ENCODE measurements at regions not wholly inside any gene's neighbourhood (a gene's known extent, or its start where the extent isn't known, plus 50 kb on each side); places are given as distances from the start of the nearest gene placed in this dataset.

DNA sequence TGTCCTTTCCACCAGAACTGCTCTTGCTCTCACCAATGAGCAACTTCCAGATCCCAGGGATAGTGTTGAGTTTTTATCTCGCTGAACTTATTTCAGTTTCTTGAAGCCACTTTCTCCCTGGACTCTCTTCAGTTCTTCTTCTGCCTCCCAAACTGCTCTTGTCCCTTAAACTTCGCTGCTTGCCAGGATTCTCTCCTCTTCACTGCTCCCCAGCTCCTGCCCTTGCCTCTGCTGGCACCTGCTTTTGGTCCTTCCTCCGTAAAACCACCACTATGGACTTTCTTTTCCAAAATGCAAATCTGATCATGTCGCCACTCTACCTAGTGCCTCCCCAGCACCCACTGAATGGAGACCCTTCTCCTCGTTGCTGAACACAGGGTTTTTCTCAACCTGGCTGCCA is 92.8 kb upstream of the PALS2 start:
- no peak for ATAC-seq
- POLR2A ChIA-PET: no interaction called here
- Histone ChIP-seq H3K9me3 (replicated peaks; ENCODE audit: control insufficient read depth, insufficient read depth, low read length) (no peaks in the 10 kb centered on the region), H3K4me3 (no peak overlapping the region), H3K27ac (ENCODE audit: control insufficient read depth, insufficient read depth) (no peak overlapping the region), H2AFZ (ENCODE audit: control insufficient read depth, low read depth, low read length) (no peak overlapping the region), H3K79me2 (ENCODE audit: control insufficient read depth, insufficient read depth, low read length) (no peaks in the 10 kb centered on the region), H3K4me1 (ENCODE audit: control insufficient read depth, insufficient read depth, low read length) (no peaks in the 10 kb centered on the region), H3K27me3 (replicated peaks in 1 of 2; ENCODE audit: control insufficient read depth in 2 of 2, insufficient read depth in 2 of 2, low read length in 1 of 2) (no peaks in the 10 kb centered on the region), H3K4me2 (ENCODE audit: control insufficient read depth, insufficient read depth) (no peak overlapping the region), H3K9ac (ENCODE audit: control insufficient read depth, insufficient read depth, low read length) (no peak overlapping the region), H4K20me1 (ENCODE audit: control insufficient read depth, insufficient read depth) (no peaks in the 10 kb centered on the region), H3K36me3 (ENCODE audit: control insufficient read depth in 2 of 2, insufficient read depth in 2 of 2, low read length in 1 of 2) (no peaks in the 10 kb centered on the region)
- TF ChIP-seq, protein P1, sequence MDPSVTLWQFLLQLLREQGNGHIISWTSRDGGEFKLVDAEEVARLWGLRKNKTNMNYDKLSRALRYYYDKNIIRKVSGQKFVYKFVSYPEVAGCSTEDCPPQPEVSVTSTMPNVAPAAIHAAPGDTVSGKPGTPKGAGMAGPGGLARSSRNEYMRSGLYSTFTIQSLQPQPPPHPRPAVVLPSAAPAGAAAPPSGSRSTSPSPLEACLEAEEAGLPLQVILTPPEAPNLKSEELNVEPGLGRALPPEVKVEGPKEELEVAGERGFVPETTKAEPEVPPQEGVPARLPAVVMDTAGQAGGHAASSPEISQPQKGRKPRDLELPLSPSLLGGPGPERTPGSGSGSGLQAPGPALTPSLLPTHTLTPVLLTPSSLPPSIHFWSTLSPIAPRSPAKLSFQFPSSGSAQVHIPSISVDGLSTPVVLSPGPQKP (IDR thresholded peaks at IDR 0.05; ENCODE audit: low read depth, low read length): no peak
- TF ChIP-seq ZNF207 (IDR thresholded peaks at IDR 0.05; ENCODE audit: borderline replicate concordance) (no peak), MTA3 (IDR thresholded peaks at IDR 0.05; ENCODE audit: borderline replicate concordance, low read length) (no peak), SIX5 (IDR thresholded peaks at IDR 0.05; ENCODE audit: low read depth, low read length, severe bottlenecking) (no peak), ZNF622 (IDR thresholded peaks at IDR 0.05) (no peak), KAT2A (conservative IDR thresholded peaks at IDR 0.05; ENCODE audit: control insufficient read depth, low read depth, low read length) (no peak), NR2C2 (IDR thresholded peaks at IDR 0.05; ENCODE audit: borderline replicate concordance, control insufficient read depth, insufficient read length, low read depth) (no peak), ETV6 (conservative IDR thresholded peaks at IDR 0.05 in 1 of 2, IDR thresholded peaks at IDR 0.05 in 1 of 2; ENCODE audit: borderline replicate concordance in 1 of 2, low read depth in 1 of 2) (no peak), KLF5 (IDR thresholded peaks at IDR 0.05; ENCODE audit: partially characterized antibody) (no peak), BRCA1 (IDR thresholded peaks at IDR 0.05; ENCODE audit: low read depth, low read length) (no peak)
- TF ChIP-seq, protein P2, sequence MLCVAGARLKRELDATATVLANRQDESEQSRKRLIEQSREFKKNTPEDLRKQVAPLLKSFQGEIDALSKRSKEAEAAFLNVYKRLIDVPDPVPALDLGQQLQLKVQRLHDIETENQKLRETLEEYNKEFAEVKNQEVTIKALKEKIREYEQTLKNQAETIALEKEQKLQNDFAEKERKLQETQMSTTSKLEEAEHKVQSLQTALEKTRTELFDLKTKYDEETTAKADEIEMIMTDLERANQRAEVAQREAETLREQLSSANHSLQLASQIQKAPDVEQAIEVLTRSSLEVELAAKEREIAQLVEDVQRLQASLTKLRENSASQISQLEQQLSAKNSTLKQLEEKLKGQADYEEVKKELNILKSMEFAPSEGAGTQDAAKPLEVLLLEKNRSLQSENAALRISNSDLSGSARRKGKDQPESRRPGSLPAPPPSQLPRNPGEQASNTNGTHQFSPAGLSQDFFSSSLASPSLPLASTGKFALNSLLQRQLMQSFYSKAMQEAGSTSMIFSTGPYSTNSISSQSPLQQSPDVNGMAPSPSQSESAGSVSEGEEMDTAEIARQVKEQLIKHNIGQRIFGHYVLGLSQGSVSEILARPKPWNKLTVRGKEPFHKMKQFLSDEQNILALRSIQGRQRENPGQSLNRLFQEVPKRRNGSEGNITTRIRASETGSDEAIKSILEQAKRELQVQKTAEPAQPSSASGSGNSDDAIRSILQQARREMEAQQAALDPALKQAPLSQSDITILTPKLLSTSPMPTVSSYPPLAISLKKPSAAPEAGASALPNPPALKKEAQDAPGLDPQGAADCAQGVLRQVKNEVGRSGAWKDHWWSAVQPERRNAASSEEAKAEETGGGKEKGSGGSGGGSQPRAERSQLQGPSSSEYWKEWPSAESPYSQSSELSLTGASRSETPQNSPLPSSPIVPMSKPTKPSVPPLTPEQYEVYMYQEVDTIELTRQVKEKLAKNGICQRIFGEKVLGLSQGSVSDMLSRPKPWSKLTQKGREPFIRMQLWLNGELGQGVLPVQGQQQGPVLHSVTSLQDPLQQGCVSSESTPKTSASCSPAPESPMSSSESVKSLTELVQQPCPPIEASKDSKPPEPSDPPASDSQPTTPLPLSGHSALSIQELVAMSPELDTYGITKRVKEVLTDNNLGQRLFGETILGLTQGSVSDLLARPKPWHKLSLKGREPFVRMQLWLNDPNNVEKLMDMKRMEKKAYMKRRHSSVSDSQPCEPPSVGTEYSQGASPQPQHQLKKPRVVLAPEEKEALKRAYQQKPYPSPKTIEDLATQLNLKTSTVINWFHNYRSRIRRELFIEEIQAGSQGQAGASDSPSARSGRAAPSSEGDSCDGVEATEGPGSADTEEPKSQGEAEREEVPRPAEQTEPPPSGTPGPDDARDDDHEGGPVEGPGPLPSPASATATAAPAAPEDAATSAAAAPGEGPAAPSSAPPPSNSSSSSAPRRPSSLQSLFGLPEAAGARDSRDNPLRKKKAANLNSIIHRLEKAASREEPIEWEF (IDR thresholded peaks at IDR 0.05; ENCODE audit: insufficient replicate concordance, low read depth, low read length): no peak
- TF ChIP-seq, protein P3, sequence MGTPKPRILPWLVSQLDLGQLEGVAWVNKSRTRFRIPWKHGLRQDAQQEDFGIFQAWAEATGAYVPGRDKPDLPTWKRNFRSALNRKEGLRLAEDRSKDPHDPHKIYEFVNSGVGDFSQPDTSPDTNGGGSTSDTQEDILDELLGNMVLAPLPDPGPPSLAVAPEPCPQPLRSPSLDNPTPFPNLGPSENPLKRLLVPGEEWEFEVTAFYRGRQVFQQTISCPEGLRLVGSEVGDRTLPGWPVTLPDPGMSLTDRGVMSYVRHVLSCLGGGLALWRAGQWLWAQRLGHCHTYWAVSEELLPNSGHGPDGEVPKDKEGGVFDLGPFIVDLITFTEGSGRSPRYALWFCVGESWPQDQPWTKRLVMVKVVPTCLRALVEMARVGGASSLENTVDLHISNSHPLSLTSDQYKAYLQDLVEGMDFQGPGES (IDR thresholded peaks at IDR 0.05): no peak
- TF ChIP-seq, protein P4, sequence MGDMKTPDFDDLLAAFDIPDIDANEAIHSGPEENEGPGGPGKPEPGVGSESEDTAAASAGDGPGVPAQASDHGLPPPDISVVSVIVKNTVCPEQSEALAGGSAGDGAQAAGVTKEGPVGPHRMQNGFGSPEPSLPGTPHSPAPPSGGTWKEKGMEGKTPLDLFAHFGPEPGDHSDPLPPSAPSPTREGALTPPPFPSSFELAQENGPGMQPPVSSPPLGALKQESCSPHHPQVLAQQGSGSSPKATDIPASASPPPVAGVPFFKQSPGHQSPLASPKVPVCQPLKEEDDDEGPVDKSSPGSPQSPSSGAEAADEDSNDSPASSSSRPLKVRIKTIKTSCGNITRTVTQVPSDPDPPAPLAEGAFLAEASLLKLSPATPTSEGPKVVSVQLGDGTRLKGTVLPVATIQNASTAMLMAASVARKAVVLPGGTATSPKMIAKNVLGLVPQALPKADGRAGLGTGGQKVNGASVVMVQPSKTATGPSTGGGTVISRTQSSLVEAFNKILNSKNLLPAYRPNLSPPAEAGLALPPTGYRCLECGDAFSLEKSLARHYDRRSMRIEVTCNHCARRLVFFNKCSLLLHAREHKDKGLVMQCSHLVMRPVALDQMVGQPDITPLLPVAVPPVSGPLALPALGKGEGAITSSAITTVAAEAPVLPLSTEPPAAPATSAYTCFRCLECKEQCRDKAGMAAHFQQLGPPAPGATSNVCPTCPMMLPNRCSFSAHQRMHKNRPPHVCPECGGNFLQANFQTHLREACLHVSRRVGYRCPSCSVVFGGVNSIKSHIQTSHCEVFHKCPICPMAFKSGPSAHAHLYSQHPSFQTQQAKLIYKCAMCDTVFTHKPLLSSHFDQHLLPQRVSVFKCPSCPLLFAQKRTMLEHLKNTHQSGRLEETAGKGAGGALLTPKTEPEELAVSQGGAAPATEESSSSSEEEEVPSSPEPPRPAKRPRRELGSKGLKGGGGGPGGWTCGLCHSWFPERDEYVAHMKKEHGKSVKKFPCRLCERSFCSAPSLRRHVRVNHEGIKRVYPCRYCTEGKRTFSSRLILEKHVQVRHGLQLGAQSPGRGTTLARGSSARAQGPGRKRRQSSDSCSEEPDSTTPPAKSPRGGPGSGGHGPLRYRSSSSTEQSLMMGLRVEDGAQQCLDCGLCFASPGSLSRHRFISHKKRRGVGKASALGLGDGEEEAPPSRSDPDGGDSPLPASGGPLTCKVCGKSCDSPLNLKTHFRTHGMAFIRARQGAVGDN (IDR thresholded peaks at IDR 0.05): no peak
- SMC1A ChIA-PET (ENCODE audit: uncharacterized antibody, unreplicated experiment): no interaction called here
- intact Hi-C loops (cut with micrococcal nuclease; ENCODE audit: unreplicated experiment): no loop called here
- BruUV-seq (replicated peaks): no TSS peak
- WGBS (ENCODE audit: insufficient coverage, insufficient replicate concordance, low lambda C conversion rate, missing lambda C conversion rate): 40% methylated on average over 5 of the region's 5 CpGs
- RAD21 ChIA-PET (ENCODE audit: unreplicated experiment): no interaction called here
- CTCF ChIA-PET: no interaction called here
- FAIRE-seq: no peak
- in situ Hi-C loops (cut with MboI): no loop called here
- no peak for DNase-seq (ENCODE audit: low read depth, low spot score)

All from GM12878 (cell line).